ENCODE measurements at regions not wholly inside any gene's neighbourhood (a gene's known extent, or its start where the extent isn't known, plus 50 kb on each side); places are given as distances from the start of the nearest gene placed in this dataset.

- no peaks in the 10 kb centered on the region for H3K9me3 ChIP-seq (ENCODE audit: control insufficient read depth, low read depth, low read length)
- H3K27me3 ChIP-seq (ENCODE audit: insufficient read depth, low read length): no peaks in the 10 kb centered on the region
- H3K79me1 ChIP-seq (ENCODE audit: insufficient read depth, low read depth, low read length, poor library complexity, severe bottlenecking): no peaks in the 10 kb centered on the region
- H3K56ac ChIP-seq (ENCODE audit: insufficient read length, low read depth, low read length): no peak overlapping the region
- no peak overlapping the region for H2BK5ac ChIP-seq (ENCODE audit: insufficient read length, low read length)
- no peak overlapping the region for H3K9ac ChIP-seq (ENCODE audit: extremely low read depth, insufficient read length, low read length)
- H3K14ac ChIP-seq (ENCODE audit: insufficient read depth, low read length): no peak overlapping the region
- no CpG with 5 or more reads among the region's 7 CpGs for WGBS (ENCODE audit: extremely low coverage, insufficient read length, low lambda C conversion rate)
- H3K79me2 ChIP-seq (ENCODE audit: insufficient read depth, low read length): no peaks in the 10 kb centered on the region
- no peak for TF ChIP-seq CTCF (conservative IDR thresholded peaks at IDR 0.05)
- no peaks in the 10 kb centered on the region for H4K20me1 ChIP-seq (ENCODE audit: control insufficient read depth, insufficient read depth, insufficient read length)
- Mint-ChIP-seq H3K27ac (no peak overlapping the region; a peak in 2 of 7 replicates), H3K4me3 (no peak overlapping the region; a peak in 1 of 5 replicates), H3K36me3 (ENCODE audit: insufficient read depth in 1 of 3, low read depth in 3 of 3) (no peaks in the 10 kb centered on the region), H3K27me3 (ENCODE audit: low read depth) (no peaks in the 10 kb centered on the region), H3K9me3 (no peaks in the 10 kb centered on the region), H3K4me1 (peaks cover 7 to 20% of the 10 kb centered on the region in 2 experiments)
- no peak overlapping the region for H4K5ac ChIP-seq (ENCODE audit: insufficient read length, low read depth, low read length)
- no peak overlapping the region for H3K4ac ChIP-seq (ENCODE audit: low read depth, low read length)
- H2BK20ac ChIP-seq (ENCODE audit: low read depth, low read length, poor library complexity, severe bottlenecking): no peak overlapping the region
- DNase-seq: no peak
- no peaks in the 10 kb centered on the region for H3K23me2 ChIP-seq (ENCODE audit: insufficient read length, low read depth, low read length, poor library complexity, severe bottlenecking)
- H2BK15ac ChIP-seq (ENCODE audit: low read depth, low read length): no peak overlapping the region
- no peak overlapping the region for H2BK120ac ChIP-seq (ENCODE audit: low read depth, low read length, poor library complexity, severe bottlenecking)
- H2AK5ac ChIP-seq (ENCODE audit: insufficient read length, low read length): no peak overlapping the region
- H3K4me1 ChIP-seq (ENCODE audit: insufficient read depth, low read length): no peaks in the 10 kb centered on the region
- no peak overlapping the region for H3K18ac ChIP-seq (ENCODE audit: insufficient read length, low read depth, low read length)
- no peak overlapping the region for H2AFZ ChIP-seq (ENCODE audit: low read length)
- no peak overlapping the region for H2BK12ac ChIP-seq (ENCODE audit: insufficient read length, low read depth, low read length)
- H3K27ac ChIP-seq (ENCODE audit: insufficient read length, low read depth, low read length): no peak overlapping the region
- H3T11ph ChIP-seq (ENCODE audit: low read length): no peak overlapping the region
- H3K4me2 ChIP-seq (ENCODE audit: insufficient read depth, insufficient read length, low read length): no peak overlapping the region
- no peak overlapping the region for H3K23ac ChIP-seq (ENCODE audit: insufficient read length, low read depth, low read length)
- no peak overlapping the region for H4K8ac ChIP-seq (replicated peaks; ENCODE audit: insufficient read length, low read depth, low read length)
- no peak overlapping the region for H4K91ac ChIP-seq (ENCODE audit: insufficient read length, low read depth, low read length)
Observed at GRCh38 chr2:196459539-196459938, 180.0 kb upstream of the CCDC150 start.

Data from H9 (cell line).